ENCODE measurements at regions not wholly inside any gene's neighbourhood (a gene's known extent, or its start where the extent isn't known, plus 50 kb on each side); places are given as distances from the start of the nearest gene placed in this dataset.

- Histone ChIP-seq H3K9me3 (peaks cover 0 to 4% (median 0%) of the 10 kb centered on the region in 11 donors), H3K27ac (no peak overlapping the region), H3K4me1 (no peaks in the 10 kb centered on the region), H3K4me3 (no peak overlapping the region), H3K36me3 (no peaks in the 10 kb centered on the region), H3K27me3 (peaks cover 0 to 4% (median 0%) of the 10 kb centered on the region in 7 donors)
- WGBS, 2 donors, result 49 to 50% methylated on average over 8 of the region's 8 CpGs
- no peak for ATAC-seq
- intact Hi-C loops (cut with DNase I), result loop anchor here in 1 of 10 donors (10.0 kb wide), 1 partner anchor 1583 kb away; no protein-coding TSS in a partner anchor
- no peak for DNase-seq
- no peak for TF ChIP-seq CTCF (IDR thresholded peaks at IDR 0.05)
Measured at GRCh38 chr3:6807967-6808588, 52.8 kb upstream of the GRM7 start.

GRCh38 chr3:6809349-6809748 lies 51.6 kb upstream of the GRM7 start:
- H3K27me3 ChIP-seq, result peaks cover 0 to 8% (median 0%) of the 10 kb centered on the region in 7 donors
- no peak for DNase-seq
- H3K36me3 ChIP-seq, result no peaks in the 10 kb centered on the region
- H3K27ac ChIP-seq, result no peak overlapping the region
- ATAC-seq, result no peak
- 59 to 80% methylated on average over 2 of the region's 2 CpGs for WGBS, 2 donors
- intact Hi-C loops (cut with DNase I), result loop anchor here in 1 of 10 donors (10.0 kb wide), 1 partner anchor 1585 kb away; no protein-coding TSS in a partner anchor
- H3K9me3 ChIP-seq, result peaks cover 0 to 4% (median 0%) of the 10 kb centered on the region in 11 donors
- no peaks in the 10 kb centered on the region for H3K4me1 ChIP-seq
- TF ChIP-seq CTCF (IDR thresholded peaks at IDR 0.05), result no peak
- no peak overlapping the region for H3K4me3 ChIP-seq

All from heart right ventricle (tissue), 16 donors.